Left kidney (tissue), 1 donor: ENCODE measurements at regions not wholly inside any gene's neighbourhood (a gene's known extent, or its start where the extent isn't known, plus 50 kb on each side); places are given as distances from the start of the nearest gene placed in this dataset.

Experiments
- DNase-seq: peaks from one replicate; pipeline ENCODE4 v3.0.0-alpha.2; 2013

DNA sequence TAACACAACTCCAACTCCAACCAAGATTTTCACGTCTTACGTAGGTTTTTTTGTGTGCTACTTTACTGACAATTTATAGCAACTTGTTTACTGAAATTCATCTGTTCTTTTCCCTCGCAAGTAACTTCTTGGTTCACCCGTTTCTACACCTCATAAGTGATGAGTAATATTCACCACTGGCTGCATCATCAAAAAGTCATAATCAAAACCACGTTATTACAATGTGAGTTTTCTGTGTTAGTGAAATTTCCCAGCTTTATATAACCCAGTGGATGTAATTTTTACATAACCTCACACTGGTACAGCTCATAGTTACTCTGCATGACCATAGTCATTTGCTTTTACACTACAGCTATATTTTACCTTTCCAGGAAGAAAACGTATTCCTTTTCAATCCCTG is 401.1 kb upstream of the LYPLAL1 start:
- no peak for DNase-seq

DNA sequence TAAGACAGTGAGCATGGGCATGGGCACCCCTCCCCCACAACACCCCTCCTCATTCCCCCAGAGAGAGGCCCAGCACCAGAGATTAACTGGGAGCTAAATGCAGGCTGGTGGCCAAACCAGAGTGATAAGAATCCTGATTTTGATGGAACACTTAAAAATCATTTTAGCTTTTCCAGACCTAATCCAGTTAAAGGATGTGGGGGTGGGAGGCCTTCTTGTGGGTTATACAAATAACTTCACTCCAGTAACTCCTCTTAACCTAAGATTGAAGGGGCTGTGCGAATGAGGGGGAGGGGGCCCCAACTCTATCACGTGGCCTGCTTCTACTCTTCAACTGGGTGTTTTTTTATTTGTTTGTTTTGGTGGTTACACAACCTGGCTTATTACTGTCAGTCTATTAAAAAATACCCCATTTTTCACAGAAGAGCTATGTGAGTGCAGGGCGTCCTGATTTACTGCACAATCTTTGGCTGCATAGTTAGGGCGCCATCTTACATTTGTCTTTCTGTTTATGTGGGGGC is 398.1 kb upstream of the LYPLAL1 start:
- no peak for DNase-seq

DNA sequence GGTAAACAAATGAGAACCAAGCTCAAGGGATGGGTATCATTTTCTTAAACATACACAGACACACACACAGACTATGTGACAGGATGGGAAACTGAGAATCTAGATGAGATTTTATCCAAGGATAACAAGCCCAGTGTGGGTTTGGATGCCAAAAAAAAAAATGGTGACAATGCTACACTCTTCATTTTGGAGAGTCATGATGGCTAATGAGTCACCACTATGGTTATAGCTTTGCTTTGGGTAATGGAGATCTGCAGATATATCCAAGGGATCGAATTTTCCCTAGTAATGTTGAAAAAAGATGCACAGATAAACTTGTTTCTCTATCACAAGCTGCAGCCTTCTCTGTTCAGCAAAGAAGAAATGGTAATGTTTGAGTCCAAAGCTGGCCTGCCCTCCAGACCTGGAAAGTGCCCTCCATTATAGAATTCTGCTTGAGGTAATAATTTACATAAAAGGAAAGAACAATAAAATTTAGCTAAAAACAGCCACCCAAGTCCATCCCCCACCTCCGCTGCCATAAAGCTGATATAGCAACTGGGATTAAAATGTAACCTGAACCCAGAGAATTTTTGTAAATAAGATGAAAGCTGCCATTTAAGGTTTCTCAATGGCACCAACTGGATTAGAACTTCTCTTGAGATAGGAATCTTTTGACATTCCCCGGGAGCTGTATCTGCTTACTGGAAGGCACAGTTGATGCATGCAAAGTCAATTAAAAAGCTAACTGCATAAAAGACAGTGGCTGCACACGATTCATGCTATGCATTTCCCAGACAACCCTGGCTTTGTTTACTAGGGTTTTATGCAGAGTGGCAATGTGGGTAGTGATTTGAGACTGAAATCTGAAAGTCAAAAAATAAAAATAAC is 395.2 kb upstream of the LYPLAL1 start:
- DNase-seq, result no peak

- DNase-seq, result no peak
Measured at GRCh38 chr1:218779341-218780100, 394.2 kb upstream of the LYPLAL1 start.

DNA sequence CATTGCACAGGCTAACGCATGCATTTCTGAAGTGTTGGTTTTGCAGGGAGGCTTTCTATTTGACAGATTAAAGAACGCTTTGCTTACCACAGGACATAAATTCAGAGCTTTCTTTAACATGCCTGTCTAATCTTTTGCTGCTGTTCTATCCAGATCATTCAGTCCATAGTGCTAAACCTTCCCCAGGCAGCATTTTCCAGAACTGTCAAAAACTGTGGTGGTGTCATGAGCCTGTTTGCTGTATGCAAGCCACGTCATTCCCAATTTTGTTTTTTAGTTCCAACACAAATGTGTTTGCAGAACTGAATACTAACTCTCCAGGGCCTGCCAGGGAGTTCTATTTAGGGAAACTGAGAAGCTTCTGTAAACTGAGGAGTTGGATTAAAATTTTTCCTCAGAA is 390.5 kb upstream of the LYPLAL1 start:
- no peak for DNase-seq

DNA sequence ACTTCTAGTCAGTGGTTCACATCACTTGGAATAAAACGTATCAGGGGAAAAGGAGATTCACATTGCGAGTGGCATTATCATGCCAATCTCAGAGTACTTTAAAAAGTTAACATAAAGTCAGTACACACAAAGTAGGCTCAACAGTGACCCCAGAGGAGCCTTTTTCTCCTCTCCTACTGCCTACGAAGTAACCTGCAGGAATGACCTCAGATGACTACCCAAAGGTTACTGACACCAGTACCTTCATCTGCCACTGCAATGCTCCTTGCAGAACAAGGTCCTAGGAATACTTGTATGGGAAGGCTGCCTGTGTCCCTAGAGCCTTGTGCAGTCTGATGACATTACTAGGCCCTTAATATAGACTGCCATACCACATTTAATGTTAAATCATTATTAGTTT is 389.8 kb upstream of the LYPLAL1 start:
- DNase-seq, result no peak

- no peak for DNase-seq
Measured at GRCh38 chr1:218785928-218786327, 387.8 kb upstream of the LYPLAL1 start.

DNA sequence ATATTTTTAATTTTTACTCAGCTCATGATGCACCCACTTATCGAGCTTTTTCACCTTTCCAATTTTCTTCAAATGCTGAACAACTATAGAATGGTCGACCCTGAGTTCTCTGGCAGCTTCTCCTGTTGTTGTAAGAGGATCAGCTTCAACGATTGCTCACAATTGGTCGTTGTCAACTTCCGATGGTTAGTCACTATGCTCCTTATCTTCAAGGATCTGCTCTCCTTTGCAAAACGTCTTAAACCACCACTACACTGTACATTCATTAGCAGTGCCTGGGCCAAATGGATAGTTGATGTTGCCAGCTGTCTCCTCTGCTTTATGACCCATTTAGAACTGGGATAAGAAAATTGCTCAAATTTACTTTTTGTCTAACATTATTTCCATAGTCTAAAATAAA is 385.9 kb upstream of the LYPLAL1 start:
- no peak for DNase-seq

DNA sequence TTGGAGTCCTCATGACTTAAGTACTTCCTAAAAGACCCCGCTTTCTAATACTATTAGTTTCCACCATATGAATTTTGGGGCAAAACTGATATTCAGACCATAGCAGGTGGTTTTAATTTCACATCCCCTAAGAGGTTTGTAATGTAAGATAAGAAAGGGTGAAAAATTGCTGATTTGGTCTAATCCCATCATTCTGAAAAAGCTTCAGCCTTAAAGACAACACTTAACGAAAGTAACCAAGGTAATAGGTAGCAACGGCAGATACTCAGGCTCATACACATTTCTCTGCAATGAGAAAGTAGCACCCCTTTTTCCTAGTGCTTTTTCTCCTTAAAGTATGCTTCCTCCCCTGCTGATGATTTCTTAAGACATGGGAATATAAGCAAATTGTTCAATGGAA is 376.9 kb upstream of the LYPLAL1 start:
- DNase-seq, result no peak

- DNase-seq, result no peak
Measured at GRCh38 chr1:218802799-218803198, 370.9 kb upstream of the LYPLAL1 start.

DNA sequence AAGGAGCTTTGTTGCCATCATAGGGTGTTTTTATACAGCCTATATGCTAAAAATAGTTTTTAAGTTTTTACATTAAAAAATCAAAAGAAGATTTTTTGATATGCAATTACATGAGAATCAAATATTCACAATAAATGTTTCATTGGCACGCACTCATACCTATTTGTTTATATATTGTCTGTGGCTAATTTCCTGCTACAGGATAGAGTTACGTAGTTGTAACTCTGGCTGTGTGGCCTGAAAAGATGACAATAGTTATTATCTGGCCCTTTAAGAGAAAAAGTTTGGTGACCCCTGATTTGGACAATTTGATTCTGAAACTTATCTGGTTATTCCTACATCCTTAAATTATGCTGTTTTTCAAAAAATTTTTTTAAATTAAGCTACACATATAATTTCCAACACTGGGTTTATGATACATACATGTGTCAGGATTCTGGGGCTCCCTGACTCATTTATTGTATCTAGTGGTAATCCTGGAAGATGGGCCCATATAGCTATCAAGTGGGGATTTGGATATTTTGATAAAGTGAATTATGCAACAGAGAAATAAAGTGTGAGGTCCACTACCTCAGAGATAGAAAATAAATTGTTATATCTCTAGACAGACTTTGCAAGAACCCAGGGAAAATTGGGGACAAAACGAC is 370.2 kb upstream of the LYPLAL1 start:
- no peak for DNase-seq

- no peak for DNase-seq
Measured at GRCh38 chr1:218804014-218804785, 369.5 kb upstream of the LYPLAL1 start.

DNA sequence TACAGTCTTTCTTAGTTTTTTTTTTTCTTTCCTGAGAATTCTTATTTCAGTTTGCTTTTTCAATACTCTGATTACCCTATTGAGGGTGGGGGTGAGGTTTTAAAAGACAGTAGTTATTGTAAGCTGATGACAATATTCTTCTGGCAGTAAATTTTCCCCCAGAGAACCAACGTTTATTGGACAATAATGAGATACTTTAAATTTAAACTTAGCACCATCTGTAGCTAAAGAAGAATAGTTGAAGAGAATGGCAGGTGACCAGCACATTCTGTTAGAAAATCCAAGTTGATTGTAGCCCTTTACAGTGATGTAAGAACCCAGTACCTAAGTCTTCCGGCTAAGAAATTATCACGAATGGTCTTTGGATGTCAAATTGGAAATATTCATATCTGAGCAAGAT is 364.6 kb upstream of the LYPLAL1 start:
- DNase-seq, result no peak

GRCh38 chr1:218809625-218810024 is 364.1 kb upstream of the LYPLAL1 start:
- DNase-seq, result no peak

GRCh38 chr1:218810306-218810705 is 363.4 kb upstream of the LYPLAL1 start:
- no peak for DNase-seq

GRCh38 chr1:218811497-218811896 is 362.2 kb upstream of the LYPLAL1 start:
- DNase-seq, result no peak

- no peak for DNase-seq
Measured at GRCh38 chr1:218812360-218812759, 361.3 kb upstream of the LYPLAL1 start.

- no peak for DNase-seq
Measured at GRCh38 chr1:218813237-218813636, 360.4 kb upstream of the LYPLAL1 start.

DNA sequence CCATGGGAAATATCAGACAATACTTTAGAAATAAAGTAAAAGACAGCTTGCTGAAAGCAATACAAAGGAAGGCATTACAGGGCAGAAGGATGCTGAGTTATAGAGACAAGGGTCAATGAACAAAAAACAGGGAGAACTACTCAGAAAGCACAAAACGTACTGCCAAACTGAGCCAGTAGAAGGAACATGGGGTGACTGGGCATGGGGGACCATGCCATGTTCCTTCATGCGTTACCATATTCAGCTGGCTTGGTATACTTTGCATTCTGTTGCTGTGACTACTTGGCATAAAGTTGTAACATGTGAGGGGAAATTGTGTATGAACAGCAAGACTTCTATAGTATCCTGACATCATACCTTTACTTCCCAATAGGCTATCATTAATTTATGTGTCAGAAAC is 358.6 kb upstream of the LYPLAL1 start:
- no peak for DNase-seq

GRCh38 chr1:218817071-218817470 is 356.6 kb upstream of the LYPLAL1 start:
- no peak for DNase-seq

- DNase-seq, result no peak
Measured at GRCh38 chr1:218817691-218818465, 355.8 kb upstream of the LYPLAL1 start.
